NCI-H2196 (cell line): ENCODE measurements at regions not wholly inside any gene's neighbourhood (a gene's known extent, or its start where the extent isn't known, plus 50 kb on each side); places are given as distances from the start of the nearest gene placed in this dataset.
"Not testable (repeated sequence)": the region's sequence is repeated elsewhere in the genome, so short reads cannot be mapped to it uniquely, and the experiment has no call there.

Experiments used
- DNase-seq: peaks from one replicate; lab custom pipeline; 2025; ENCODE audit not compliant: unreplicated experiment; lab: John Stamatoyannopoulos, UW

DNA sequence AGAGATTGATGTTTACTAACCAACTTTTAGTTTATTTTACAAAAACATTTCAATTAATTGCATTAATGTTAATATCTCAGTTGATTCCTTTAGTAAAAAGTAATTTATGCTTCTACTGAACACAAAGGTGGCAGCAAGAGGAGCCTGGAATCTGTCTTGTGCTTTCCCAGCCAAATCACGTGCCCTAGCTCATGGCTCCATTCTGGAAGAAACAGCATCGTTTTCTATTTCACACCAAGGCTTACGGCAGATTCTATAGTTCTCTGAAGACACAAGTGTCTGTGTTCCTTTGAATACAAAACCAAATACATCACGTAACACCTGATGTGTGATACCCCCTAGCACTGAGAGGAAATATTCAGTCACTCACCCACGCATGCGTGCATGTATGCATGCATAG lies 346.1 kb upstream of the MIR17HG start:
- no peak for DNase-seq

DNA sequence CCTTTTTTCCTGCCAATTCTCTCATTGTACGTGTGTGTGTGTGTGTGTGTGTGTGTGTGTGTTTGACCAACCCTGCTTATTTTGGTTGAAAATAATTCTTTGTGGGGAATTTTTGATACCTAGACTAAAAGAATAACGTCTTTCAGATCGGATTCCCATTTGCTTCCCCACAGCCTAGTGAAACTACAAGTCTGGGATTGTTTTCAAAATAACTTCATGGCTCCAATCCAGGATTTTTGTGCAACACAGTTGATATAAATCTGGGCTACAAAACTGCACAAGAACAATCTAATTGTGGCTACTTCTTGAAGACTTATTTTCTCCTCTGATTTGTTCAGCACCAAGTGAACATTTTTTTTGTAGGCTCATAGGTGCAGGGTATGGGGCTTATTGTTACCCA lies 332.8 kb upstream of the MIR17HG start:
- DNase-seq, result no peak

DNA sequence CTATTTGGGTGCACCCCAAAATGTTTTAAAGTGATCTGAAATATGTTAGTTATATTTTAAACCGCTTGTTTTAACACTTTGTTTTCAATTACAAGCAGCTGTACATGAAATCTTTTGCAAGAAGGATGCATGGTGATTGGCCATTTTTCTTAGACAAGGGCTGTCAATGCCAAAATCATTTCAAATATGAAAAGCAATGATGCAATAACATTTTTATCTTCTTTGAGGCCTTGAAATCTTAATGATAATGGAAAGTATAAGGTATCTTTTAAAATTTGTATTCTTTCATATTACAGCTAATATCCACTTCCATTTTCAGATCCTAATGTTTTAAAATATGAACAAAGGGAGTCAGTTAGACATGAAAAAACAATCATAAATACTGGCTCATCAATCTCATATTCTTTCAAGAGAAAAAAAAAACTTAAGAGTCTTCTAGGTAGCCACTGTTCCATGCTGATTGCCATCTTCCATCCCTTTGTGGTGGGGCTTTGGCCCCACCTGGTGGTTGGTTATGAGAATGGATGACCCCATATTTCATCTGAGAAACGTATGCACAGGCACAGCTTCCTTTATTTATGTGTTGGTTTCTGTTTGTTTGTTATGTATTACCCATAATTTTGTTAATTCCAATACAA lies 330.3 kb upstream of the MIR17HG start:
- peak; percentile 6 for DNase-seq

DNA sequence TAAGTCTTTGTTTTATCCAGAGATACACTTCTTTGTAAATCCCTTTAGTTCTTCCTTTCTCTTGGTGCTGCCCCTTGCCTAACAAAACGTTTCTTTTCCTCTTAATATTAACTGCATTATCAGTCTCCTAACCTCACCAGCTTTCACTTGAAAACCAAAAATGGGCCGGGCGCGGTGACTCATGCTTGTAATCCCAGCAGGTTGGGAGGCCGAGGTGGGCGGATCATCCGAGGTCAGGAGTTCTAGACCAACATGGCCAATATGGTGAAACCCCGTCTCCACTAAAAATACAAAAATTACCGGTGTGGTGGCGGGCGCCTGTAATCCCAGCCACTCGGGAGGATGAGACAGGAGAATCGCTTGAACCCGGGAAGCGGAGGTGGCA lies 329.8 kb upstream of the MIR17HG start:
- no peak for DNase-seq

DNA sequence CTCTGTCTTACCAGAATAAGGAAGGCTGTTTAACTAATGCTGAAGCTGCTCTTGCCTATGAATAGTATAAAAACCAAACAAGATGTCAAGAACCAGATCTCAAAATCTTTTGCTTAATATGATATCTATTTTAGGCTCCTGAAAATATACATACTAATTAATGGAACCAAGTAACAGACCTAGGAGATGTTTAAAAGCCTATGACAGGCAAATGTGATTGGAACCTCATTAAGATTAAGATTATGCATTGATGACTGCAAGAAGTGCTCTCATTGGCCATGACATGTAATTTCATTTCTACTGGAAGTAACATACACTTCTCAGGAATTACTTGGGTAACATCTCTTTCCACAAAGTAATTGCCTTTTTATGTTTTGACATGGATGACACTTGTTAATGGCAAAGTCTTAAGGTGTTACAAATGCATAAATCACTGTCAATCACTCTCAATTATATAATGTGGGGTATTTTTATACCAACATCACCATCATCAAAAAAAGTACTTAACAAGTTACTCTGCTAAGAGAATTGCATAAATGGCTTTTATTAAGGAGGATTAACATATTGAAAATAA lies 326.9 kb upstream of the MIR17HG start:
- DNase-seq, result no peak

DNA sequence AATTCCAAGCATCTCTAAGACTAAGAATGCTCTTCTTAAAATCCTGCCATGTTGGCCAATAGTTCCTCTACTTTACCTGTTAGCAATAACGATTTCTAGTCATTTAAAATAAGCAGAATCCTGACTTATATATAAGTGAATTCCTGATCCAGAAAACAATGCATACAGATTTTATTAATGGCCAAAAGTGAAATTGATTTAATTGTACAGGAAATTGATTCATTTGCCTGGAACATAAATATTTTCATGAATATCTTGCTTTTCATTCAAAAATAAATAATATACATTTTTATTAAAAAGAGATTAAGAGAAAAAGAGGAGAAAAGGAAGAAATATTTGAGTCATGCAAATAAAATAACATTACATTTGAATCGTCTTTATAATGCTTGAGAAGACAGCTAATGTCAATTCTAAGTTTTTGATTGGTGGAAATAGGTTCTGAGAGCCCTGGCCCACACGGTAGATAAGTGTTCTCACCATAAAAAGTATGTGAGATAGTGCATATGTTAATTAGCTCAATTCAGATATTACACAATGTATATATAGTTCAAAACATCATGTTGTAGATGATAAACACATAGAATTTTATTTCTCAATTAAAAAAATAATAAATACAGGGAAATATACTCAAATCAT lies 323.2 kb upstream of the MIR17HG start:
- DNase-seq, result no peak

DNA sequence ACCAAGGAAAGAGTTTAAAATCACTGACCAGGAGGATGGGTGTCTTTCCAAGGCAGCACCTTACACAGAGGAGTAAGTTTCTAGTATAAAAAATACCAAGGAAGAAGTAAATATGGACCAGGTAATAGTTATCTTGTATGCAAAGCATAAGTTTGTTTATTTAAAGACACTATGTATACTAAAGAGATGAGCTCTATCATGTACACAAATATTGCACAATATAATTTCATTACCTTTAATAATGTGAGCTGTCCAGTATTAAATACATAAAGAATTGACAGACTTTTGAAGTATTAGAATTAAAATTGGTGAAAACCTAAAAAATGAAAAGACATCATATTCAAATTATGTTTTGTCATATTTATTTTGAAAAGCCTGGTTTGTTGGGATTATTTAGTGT lies 322.0 kb upstream of the MIR17HG start:
- no peak for DNase-seq

DNA sequence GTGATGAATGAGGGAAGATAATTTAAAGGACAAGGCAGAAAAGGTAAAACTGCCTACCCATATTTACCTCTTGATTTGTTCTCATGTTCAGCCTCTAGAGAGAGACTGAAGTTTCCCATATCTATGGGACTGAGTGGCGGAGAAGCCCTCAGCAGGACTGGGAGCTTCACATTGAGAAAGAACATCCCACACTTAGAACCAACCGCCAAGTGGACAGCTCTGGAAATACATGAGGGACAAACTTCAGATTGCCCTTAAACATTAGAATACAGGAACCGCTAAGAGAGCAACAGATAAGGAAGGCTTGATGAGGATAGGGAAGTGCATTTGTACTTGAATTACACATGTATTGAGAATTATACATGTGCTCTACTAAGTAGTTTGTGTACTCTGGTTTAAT lies 316.0 kb upstream of the MIR17HG start:
- no peak for DNase-seq

DNA sequence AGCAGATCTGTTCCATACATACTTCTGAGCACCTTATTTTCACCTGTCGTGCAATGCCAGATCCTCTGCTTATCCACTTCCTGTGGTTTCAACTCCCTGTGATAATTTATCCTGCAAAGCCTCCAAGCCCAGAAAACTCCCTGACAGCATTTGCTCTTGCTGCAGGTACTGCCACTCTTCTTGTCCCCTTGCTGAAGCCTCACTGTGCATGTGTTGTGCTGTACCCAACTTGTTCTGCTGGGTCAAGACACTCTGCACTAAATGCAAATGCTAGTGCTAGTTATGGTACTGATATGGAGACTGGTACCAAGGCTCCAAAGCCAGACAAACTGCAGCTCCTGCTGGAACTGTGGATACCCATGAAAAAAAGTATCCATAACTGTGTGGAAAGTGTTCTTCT lies 315.4 kb upstream of the MIR17HG start:
- DNase-seq, result no peak

DNA sequence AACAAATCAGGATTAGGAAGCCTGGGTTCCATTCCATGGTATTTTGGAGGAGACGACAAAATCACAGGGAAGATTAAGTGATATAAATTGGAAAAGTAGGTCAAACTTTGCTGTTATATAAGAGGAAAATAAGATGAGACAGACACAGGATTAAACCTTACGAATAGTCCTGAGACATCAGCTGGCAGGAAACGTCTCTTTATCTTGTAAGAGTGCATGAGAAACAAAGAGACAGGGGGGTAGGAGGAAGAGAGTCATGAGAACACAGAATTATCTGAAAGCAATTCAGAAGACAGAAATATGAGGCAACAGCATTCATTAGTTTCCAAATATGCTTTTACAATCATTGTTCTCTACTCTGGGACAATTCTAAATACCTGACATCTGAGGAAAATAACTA lies 310.6 kb upstream of the MIR17HG start:
- DNase-seq, result no peak

DNA sequence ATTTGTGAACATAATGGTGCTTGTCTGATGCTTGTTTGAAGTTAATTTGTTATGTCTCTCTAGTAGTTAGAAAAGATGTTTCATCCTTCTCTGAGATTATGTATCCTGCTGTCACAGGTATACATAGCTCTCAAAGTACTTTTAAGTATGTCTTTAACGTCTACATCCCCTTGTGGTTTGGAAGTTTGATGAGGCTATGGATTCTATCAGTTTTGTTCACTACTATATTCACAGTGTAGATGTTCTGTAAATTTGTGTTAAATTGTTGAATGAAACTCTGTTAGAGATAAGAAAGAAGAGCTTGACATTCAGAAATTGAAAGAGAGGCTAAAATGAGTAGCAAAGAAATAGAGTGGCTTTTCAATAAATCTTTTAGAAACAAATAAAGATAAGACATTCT lies 304.6 kb upstream of the MIR17HG start:
- no peak for DNase-seq

DNA sequence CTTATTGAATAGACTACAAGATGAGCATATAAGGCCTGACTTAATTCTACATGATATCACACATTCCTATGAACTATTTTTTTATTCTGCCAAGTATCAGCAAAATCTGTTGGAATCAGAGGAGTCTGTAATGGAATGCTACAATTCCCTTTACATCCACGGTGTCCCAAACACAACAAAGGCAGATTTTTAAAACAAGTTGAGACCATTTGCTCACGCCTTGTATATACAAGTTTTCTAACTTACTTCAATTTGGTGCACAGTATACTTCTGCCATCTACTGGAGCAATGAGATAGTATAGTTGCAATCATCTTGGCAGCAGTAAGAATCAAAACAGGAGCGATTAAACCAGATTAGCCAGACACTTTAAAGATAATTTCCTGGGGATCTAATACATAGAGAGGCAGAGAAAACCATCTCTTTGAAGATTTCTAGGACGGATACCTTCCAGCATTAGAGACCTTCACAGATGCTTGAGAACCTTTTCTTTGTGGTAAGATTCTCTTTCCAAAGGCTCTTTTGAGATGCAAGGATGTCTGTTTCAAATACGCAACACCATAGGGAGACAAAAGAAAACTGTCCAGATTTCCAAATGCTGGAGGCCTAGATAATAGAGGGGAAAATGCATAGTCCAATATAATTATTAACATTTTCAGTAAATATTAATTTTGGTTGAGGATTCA lies 302.0 kb upstream of the MIR17HG start:
- no peak for DNase-seq

DNA sequence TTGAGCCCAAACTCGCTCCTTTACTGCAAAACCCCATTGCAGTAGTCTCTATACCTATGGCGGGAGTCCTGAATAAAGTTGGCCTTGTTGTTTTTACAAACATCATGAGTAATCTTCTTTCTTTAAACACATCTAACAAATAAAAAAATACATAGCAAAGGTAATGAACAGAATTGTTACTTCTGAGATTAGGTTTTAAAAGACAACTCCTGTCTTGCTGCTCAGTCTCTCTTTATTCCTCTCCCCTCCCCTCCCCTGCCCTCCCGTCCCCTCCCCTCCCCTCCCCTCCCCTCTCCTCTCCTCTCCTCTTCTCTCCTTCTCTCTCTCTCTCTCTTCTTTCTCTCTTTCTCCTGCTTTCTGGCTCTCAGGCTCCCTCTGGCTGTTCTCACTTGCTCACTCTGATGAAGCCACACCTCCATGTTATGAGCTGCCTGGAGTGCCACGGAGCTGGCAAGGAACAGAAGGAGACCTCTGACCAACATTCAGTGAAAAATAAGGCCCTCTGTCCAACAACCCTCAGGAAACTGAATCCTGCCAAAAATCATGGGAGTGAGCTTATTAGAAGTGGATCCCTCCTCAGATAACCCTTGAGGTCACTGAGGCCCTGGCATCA lies 300.7 kb upstream of the MIR17HG start:
- DNase-seq, result no peak

DNA sequence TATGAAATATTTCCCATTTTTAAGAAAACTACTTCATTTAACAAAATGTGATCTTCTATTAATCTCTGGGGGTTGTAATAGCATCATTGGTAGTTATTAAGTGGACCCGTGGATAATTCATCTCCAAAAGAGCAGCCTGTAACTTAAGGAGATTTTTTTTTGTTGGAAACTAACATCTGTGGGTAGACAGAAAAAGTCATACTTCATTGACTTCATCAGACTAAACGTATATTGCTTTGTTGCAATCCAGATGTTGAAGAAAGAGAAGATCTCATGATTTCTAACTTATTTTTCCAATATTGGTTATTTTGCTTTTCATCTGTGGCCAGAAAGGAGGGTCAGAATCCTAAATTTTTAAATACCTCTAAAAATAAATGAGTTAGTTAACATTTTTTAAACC lies 296.5 kb upstream of the MIR17HG start:
- DNase-seq, result no peak

DNA sequence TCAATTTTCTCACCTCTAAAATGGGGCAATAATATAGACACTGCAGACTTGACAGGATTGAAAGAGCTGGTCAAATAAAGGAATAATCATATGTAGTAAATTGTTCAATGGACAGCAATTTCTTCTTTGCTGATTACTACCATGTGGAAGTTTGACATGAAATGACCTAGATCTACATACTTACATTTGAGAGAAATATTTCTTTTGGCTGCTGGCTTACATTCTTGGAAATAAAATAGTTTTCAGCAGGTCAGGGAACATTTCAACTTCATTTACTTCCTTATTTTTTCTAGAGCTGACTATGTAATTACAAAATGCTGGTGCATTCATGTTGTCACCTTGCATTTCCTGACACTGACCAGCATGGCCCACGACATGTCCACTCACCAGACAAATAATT lies 294.6 kb upstream of the MIR17HG start:
- DNase-seq, result no peak

DNA sequence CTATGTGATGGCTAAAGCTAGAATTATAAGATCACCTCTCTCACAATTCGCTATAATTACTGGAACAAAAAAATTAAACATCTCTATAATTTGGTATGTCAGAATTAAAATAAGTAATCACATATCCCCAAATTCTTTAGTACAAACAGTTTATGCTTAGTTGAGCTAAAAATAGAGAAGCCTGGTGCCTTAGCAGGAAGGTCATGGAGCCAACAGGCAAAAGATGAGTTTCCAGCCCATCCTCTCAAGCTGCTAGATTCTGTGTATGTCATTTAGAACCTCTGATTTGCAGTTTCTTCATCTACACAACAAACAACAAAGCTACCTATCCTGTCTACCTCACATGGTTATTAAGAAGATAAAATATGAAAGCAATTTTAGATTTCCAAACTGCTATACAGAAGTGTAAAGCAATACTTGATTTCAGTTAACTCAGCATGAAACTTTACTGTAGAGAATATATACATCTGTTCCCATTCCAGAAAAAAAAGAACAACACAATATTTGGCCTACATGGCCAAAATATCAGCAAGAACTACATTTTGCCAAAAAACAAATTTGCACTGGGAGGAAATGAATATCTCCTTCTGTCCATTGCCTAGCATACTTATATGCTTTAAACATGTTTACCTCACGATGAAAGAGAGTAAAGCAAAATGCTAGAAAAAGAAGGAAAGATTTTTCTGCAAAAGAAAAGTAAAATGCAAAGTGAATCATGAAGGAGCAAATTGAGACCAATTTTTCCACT lies 294.0 kb upstream of the MIR17HG start:
- no peak for DNase-seq

DNA sequence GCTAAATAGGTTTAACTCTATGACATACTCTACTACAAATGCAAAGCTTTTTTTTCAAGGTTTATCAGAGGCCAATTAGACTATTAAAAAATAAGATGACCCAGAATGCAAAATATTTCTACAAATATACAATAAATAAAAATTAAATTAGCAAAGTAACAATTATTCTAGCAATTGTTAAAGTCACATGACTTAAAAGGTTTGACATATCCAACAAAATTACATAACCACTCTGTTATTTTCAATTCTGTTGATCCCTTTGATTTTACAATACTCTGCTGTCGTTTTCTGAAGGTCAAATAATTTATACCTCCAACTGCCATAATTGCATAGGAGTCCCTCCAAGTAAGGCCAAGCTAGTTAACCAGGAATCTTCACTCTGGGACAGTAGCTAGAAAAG lies 292.6 kb upstream of the MIR17HG start:
- DNase-seq, result no peak

DNA sequence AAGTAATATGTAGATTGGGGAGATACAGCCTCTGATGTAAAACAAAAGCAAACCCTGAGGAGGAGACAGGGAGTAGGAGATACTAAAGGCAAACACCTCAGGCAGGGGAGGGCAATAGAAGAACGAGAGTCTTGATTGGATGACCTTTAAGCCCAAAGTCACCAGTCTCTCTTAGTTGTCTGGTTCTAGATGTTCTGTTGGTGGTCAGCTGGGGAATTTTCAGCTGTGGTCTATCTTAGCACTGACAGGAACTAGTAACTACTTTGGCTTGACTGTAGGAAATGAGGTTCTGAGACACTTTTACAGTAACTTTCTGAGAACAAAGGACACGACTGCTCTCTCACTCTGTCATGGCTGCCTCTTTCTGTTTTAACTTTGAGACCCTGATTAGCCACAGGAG lies 290.7 kb upstream of the MIR17HG start:
- no peak for DNase-seq

DNA sequence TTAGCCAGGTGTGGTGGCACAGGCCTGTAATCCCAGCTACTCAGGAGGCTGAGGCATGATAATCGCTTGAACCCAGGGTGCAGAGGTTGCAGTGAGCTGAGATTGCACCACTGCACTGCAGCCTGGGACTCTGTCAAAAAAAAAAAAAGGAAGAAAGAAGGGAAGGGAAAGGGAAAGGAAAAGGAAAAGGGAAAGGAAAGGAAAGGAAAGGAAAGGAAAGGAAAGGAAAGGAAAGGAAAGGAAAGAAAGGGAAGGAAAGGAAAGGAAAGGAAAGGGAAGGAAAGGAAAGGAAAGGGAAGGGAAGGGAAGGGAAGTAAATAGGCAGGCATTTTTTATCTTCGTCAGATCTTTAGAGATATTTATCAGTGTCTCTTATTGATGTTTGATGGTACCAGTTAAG lies 290.0 kb upstream of the MIR17HG start:
- not testable (repeated sequence) for DNase-seq

DNA sequence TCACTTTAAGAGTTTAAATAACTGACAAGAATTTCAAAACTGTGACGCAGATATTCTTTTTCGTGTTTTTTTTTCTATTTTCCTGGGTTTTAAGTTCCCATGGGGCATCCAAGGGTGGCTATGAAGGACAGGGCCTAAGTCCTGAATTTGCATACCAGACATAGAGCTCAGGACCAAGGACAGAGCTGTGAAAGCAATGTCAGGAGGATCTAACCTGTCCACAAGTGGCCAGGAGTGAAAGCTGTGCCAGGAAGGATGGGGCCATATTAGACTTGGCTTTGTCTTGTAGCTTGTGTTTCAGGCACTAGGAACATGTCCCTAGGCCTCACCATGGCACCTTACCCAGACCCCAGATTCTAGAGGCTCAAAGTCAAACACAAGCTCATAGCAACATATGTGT lies 289.4 kb upstream of the MIR17HG start:
- DNase-seq, result no peak

DNA sequence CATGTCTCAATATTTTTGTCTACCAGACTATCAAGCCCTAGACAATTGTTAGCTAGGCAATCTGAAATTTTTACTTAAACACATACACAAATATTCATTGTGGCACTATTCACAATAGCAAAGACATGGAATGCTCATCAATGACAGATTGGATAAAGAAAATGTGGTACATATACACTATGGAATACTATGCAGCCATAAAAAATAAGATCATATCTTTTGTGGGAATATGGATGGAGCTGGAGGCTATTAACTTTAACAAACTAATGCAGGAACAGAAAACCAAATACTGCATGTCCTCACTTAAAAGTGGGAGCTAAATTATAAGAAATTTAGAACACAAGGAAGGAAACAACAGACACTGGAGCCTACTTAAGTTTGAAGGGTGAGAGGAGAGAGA lies 288.6 kb upstream of the MIR17HG start:
- no peak for DNase-seq
